GM18502 (cell line): ENCODE measurements at regions not wholly inside any gene's neighbourhood (a gene's known extent, or its start where the extent isn't known, plus 50 kb on each side); places are given as distances from the start of the nearest gene placed in this dataset.
"Not testable (repeated sequence)": the region's sequence is repeated elsewhere in the genome, so short reads cannot be mapped to it uniquely, and the experiment has no call there.

ENCODE experiments used
- ATAC-seq: cut with Tn5 transposase; IDR thresholded peaks from one replicate; pipeline ENCODE4 v1.9.1; 2021; ENCODE audit warnings: mild to moderate bottlenecking; ENCODE audit not compliant: unreplicated experiment, poor library complexity

DNA sequence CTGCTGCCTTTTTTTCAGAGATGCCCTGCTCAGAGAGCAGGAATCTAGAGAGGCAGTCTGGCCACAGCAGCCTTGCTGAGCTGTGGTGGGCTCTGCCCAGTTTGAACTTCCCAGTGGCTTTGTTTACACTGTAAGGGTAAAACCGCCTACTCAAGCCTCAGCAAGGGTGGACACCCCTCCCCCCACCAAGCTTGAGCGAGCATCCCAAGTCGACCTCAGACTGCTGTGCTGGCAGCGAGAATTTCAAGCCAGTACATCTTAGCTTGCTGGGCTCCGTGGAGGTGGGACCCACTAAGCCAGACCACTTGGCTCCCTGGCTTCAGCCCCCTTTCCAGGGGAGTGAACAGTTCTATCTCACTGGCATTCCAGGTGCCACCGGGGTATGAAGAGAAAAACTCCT, 298.8 kb upstream of the LRRC3B start:
- not testable (repeated sequence) for ATAC-seq

DNA sequence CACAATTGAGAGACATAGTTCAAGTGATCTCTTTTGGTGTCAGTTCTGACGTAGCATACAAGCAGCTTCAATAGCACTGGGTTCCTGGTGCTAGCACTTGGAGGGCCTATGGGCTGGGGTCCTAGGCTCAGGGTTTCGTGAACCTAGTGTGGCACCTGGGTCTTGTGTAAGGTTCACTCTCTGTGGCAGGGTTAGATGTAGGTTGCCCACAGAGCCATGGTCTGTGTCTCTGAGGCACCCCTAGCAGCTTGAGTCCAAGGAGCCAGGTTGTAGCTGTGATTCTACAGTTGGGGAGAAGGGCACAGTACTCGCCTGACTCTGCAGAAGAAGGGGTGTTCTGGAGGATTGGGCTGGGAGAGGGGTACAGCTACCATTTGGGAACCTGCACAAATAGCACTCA, 282.6 kb upstream of the LRRC3B start:
- ATAC-seq, result no peak

DNA sequence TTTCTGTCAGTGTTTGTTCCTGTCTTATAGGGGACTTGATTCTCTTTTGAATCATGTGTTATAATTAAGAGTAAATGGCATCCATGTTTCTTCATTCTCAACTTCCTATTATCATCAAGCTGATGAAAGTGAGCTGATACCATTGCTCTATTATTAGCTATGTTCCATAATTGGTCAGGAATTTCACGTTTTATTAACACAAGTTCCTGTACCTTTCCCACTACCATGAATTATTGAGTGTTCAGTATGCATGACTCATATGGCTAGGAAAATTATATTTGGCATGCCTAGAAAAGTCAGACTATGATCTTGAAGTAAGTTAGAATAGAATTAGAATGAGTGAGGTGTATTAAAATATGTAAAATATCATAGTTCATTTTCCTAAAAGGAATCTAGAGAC, 278.9 kb upstream of the LRRC3B start:
- no peak for ATAC-seq

DNA sequence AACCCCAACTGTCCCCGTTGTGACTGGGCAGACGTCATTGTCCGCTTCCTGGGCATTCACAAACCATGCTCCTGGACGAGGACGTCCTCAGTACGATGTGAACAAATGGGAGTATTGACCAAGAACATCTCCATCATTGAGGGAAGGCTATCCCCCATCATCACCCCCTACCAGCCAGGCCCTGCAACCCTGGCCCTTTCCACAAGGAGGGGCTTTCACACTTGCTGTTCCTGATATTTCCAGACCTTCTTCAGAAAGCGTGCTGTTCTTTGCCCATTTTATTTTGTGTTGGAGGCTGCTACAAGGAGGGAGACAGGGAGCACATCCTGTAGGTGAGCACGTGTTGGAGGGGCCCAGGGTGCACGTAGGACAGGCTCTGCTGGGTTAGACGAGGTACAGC, 277.0 kb upstream of the LRRC3B start:
- ATAC-seq, result no peak

DNA sequence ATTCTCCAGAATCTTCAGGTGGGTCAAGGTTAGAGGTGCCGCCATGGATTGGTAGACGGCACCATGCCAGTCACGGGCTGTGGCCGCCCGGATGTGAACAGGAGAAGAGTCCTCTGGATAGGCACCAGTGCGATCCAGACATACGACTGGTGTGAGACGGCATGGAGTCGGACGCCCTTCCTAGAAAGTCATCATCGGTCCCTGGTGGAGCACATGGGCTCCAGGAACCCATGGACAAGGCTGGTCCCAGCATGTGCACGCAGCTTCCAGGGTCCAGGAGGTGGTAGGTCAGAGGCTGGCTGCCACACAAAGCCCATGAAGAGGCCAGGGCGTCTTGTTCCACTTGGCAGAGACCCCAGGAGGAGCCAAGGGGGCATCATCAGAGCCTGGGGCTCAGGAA, 276.1 kb upstream of the LRRC3B start:
- ATAC-seq, result no peak

DNA sequence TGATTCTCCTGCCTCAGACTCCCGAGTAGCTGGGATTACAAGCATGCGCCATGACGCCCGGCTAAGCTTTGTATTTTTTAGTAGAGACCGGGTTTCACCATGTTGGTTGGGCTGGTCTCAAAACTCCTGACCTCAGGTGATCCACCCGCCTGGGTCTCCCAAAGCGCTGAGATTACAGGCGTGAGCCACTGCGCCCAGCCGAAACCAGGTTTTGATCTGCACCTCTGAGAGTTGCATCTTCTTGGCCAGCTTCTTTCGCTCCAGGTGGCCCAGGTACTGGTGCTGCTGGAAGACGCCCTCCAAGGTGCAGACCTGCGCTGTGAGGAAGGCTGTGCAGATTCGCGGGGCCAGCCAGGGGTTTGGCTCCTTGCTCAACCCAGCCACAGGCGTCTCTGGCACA, 275.4 kb upstream of the LRRC3B start:
- ATAC-seq, result no peak

DNA sequence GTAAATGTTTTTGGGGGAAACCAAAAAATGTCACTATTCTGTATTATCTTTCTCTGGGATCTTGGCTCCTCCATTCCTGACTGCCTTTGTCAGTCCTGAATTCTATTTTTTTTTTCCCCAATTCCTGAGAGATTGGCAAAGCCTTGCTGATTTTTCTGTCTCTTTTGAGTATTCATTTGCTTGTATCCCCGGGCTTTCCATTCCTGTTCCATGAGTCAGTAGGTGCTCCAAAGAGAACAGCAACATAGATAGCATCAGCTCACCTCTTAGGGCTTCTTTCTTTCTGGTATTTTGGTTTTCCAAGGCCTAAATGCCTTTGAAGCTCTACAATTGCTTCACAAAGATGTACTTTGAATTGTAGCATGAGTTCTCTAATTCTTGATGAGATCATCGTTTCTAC, 271.7 kb upstream of the LRRC3B start:
- ATAC-seq, result no peak

DNA sequence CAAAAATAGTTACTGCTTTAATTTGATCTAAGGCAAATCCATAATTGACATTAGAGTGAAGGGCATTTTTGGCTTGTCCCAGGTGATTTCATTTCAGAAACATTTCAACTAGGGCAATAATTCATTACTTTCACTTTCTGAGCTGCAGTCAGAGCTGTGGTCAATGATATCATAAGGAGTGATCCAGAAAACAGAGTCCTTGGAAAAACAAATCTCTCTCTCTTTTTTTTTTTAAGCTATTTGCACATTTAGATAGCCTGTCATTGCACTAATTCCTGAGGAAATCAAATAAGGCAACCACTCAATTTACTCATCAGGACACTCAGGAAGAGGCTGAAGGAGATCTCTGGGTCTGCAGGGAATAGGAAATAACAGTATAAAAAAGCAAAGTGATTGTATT, 269.5 kb upstream of the LRRC3B start:
- no peak for ATAC-seq

DNA sequence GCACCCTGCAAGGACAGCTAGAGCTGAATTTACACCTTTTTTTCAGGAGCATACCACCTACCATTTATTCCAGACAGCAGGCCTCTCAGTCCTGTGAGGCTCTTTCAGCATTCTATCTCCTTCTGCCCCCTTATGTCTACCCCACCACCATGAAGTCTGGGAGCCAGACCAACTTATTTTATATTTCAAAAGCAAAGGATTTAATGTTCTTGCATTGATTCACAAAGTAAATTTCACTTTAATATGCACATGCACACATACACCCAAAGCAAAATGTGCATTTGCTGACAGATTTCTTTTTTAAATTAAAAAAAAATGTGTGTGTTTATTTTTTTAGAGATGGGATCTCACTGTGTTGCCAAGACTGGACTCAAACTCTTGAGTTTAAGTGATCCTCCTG, 264.2 kb upstream of the LRRC3B start:
- ATAC-seq, result no peak

DNA sequence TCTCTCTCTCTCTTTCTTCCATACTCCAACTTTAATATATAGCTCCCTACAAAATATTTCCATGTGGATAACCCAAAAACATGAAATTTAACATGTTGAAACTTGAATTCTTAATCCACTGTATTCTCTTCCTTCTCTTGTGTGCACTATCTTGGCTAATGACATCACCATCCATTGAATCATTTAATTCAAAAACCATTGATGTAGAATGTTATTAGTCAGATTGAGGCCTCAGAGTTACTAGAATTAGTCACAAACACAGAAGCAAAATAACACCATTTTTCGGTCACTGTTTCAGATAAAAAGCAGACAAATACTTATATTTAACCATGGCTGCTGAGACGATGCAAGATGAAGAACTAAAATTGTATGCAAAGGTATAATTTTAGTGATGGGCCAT, 256.9 kb upstream of the LRRC3B start:
- no peak for ATAC-seq

DNA sequence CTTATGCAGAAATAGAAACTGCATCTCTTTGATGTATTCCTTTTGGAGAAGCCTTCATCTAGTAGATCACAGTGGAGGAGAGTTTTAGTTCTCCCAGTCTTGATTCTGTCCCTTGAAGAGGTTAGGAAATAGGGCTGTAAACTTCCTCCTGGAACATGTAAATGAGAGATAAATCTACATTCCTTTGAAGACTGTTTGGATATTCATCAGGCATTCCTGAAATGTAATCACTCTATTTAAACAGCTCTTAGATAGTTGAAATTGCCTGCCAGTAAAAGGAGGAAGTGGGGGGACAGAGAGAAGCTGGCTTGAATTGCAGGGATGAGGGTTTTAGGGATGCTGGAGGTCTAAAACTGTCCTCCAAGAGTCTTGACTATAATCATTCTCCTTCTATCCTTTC, 254.3 kb upstream of the LRRC3B start:
- no peak for ATAC-seq

DNA sequence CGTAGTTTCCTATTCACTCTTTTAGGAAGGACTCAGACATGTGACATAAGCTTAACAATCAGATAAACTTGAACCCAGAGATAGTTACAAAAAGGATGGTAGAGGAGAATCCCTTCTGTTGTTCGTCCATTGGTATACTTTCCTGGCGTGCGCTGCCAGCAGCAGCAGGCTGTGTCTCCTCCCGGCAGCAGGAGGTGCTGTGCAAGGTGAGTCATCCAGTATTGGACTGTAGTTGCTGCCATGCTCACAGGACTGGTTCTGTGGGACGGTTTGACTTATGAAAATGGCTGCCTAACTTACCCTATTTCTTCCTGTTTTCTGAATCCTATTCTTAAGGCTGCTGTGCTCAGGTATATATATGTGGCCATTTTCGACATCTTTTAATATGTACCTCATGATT, 253.4 kb upstream of the LRRC3B start:
- ATAC-seq, result no peak

DNA sequence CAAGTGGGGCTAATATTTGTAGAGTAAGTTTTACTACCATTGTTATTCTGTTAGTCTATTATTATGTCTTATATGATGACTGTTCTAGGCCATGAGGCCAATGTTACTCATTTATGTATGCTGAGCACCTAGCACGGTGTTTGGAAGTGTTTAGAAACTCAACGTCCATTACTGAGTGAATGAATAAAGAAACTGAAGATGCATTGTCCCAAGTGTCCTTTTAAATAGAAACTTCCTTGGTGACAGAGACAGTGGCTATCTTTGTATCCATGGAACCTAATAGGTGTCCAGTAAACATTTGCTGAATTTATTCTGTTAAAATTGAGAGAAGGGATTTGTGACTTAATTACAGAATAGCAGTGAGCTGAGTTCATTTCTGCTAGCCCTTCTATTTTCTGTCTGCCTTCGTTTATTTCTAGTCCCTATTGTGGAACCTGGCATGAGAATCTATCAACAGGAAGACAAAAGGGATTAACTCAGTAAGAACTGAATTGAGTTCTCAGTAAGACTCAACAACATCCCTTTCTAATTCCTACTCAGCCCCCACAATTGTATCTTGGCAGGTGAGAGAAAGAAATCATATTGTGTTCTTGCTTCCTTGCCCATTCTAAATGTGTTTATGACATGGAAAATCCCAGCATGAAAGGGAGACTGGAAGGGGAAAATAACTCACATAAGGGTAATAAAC, 246.6 kb upstream of the LRRC3B start:
- ATAC-seq, result no peak

DNA sequence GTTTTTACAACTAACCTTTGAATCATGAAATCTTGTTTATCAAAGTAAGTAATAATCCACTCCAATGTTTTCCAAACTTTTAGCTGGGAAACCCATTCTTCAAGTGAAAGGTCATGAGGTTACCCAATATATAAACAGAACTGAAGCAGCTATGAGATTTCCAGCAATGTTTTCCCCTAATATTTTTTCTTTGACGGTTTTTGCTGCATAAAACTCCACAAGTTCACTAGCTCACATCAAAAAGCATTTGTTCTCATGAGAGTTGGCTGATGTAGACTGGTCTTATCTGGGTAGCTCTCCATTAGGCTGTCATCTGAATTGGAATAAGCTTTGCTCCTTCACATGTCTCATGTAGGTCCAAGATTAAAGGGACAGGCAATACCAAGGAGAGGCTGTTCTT, 241.2 kb upstream of the LRRC3B start:
- no peak for ATAC-seq

DNA sequence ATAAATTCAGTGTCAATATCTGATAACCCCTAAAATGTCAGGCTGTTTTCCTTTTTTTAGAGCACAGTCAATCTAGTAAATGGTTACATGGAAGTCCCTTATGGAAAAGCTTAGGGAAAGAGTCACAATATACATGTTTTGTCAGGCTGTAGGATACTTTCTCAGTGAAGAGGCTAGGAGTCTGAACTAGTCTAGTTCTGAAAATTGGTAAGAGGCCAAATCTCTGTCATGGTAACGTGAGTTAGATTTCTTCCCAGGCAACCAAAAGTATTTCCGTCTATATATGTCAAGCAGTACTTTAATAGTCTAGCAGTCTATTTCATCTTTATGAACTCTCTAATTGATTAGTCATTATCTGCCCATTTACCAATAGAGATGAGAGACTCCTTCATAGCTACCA, 215.9 kb upstream of the LRRC3B start:
- ATAC-seq, result no peak

DNA sequence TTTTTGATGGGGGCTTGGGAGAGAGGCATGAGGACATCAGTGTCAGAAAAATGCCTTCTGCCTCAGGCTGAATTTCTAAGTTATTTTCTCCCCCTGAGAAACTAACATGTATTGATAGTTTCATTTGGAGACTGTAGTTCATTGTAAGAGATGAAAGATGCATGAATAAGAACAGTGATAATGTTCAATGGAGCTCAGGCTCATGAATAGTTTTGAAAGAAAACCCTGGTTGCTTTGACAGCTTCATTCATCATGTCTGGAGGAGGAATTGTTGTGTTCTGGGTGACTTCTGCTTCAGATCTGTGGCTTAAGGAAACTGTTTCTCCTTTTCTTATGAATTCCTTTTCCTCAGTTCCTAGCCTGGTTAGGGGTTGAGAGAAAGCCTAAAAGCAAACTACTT, 204.0 kb upstream of the LRRC3B start:
- no peak for ATAC-seq

DNA sequence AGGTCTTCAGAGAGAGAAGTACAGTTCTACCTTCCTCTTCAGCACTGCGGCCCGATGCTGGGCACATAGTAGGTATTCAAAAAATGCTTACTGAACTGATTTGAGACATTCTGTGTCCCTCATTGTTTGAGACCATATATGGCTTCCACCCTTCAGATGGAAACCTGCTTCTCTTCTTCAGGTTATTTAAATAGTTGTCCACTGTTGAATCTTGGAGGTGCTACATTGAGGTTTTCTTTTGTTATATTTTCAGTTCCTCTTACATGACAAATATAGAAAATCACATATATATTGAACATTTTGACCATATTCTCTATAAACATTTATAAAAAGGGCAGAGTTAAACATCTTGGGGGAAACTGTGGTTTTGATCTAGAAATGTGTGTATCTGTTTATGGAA, 200.2 kb upstream of the LRRC3B start:
- no peak for ATAC-seq

DNA sequence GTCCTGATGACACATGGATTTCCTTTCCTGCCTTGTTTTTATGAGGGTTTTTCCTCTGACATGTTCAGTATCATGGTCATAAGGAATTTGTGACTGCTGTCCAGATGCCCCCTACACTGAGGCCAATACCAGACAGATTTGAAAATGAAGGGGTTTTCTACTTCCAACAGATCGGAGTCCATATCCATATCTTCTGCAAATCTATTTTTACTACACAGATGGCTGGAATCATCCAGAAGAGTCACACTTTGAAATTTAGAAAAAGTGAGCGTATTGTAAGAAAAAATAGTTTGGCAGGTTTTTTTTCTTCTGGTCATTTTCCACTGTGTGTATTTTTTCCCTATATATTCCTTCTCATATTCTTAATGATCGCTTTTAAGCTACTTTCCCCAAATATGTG, 197.5 kb upstream of the LRRC3B start:
- ATAC-seq, result no peak

DNA sequence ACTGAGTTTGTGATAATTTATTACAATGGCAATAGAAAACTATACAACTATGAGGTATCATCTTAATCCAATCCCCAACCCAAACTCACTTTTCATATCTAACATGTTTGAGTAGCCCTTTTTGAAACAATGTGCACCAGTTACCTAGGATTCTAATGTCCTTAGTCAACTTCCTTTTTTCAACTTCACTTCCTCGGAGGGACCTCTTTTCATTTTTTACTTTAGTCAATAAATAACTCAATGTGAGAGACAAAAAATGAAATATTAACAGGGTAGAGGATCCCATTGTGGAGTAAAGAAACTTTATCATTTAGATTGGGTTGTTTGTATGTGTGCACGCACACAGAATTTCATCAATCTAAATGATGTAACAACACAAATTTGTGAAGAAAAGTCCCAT, 193.6 kb upstream of the LRRC3B start:
- ATAC-seq, result no peak

DNA sequence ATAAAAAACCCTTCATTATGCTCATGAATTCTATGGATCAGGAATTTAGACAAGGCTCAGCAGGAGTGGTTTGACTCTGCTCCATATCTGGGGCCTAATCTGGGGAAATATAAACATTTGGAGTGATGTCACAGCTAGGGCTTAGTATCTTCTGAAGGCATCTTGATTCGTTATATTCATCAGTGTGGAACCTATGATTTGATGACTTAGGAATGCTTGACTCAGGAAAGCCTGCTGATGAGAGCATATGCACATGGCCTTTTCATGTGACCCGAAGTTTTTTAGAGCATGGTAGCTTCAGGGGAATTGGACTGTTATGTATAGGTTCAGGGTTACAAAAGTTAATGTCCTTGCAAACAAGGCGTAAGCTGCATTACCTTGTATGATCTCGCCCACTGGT, 184.9 kb upstream of the LRRC3B start:
- ATAC-seq, result no peak

DNA sequence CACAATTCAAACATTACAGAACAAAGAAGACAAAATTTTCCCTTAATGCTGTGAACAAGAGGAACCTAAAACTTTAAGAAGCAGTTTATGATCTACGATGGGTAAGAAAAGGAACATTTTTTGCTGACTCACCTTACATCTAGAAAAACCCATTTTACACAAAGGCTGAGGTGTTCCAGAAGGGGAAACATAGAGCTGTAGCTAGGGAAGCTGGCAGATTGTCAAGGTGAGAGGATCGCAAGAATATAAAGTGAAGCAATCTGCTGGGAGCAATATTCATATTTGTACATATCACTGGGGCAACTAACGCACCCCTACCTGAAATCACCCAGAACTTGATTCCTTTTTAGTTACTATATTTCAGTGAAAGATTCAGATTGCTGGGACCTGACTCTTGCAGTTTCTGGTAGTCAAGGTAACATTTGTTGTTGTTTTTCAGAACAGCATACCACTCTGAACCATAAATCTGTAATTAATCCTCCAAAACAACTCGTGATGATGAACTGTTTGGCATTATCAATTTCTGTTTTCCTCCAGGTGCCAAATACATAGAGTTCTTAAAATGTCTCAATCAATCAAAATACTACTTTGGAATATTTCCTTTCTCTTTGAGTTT, 184.1 kb upstream of the LRRC3B start:
- no peak for ATAC-seq
